NCI-H524 (cell line): ENCODE measurements at regions not wholly inside any gene's neighbourhood (a gene's known extent, or its start where the extent isn't known, plus 50 kb on each side); places are given as distances from the start of the nearest gene placed in this dataset.

Source experiments
- DNase-seq, 2 experiments: peaks; one replicate each; lab custom pipeline; 2025; lab: John Stamatoyannopoulos, UW

GRCh38 chrX:58051346-58051745 lies 141.1 kb upstream of the ZXDA start:
- DNase-seq: no peak

- DNase-seq: no peak
Observed at GRCh38 chrX:58044130-58044529, 133.9 kb upstream of the ZXDA start.

- DNase-seq: peak; percentile 1 to 52
Observed at GRCh38 chrX:58025979-58026378, 115.7 kb upstream of the ZXDA start.

DNA sequence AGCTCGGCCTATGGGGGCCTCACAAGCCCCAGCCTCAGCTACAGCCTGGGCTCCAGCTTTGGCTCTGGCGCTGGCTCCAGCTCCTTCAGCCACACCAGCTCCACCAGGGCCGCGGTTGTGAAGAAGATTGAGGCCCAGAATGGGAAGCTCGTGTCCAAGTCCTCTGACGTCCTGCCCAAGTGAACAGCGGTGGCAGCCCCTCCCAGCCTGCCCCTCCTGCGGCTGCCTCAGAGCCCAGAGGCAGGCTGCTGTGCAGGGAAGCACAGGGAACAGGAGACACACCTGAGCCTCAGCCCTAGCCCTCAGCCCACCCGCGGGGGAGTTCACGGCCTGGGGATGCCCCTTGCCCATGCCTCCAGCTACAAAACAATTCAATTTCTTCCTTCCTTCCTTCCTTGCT lies 75.7 kb upstream of the ZXDA start:
- DNase-seq: no peak

- no peak for DNase-seq
Observed at GRCh38 chrX:57984620-57985019, 74.4 kb upstream of the ZXDA start.

GRCh38 chrX:57977992-57978391 lies 67.7 kb upstream of the ZXDA start:
- peak in 1 of 2 experiments; percentile 1 for DNase-seq

GRCh38 chrX:57964975-57965374 lies 54.7 kb upstream of the ZXDA start:
- no peak for DNase-seq
